K562 (cell line): ENCODE measurements at regions not wholly inside any gene's neighbourhood (a gene's known extent, or its start where the extent isn't known, plus 50 kb on each side); places are given as distances from the start of the nearest gene placed in this dataset.

ENCODE experiments used
- ATAC-seq: fragments of 200-7000 bp; cut with Tn5 transposase; 3 replicates; pipeline ENCODE4 v1.9.1; 2020; ENCODE audit warnings: moderate library complexity
- BruUV-seq: library from RNA; stranded (reverse); fragments of 400-500 nt; replicated peaks from 2 replicates; lab custom pipeline; 2021; lab: Mats Ljungman, UMichigan
- CTCF ChIA-PET: fragments of 300-600 bp; formaldehyde crosslinking; extraction: SDS; loops from one replicate; lab custom pipeline; 2021; ENCODE audit warnings: low intra/inter-chr PET ratio; lab: Yijun Ruan, JAX
- POLR2A ChIA-PET: fragments of 300-600, 350-650 bp; sonication (Branson Sonifier 250); formaldehyde crosslinking; extraction: SDS; loops from one replicate; lab custom pipeline; 2021; ENCODE audit warnings: antibody characterized with exemption, inconsistent platforms; lab: Yijun Ruan, JAX
- DNase-seq, 4 experiments: peaks; one replicate each; pipeline versions ENCODE4 v3.0.0 to v3.0.0-alpha.2; 2011 to 2018; ENCODE audit warnings: low spot score in 3 of 4, mixed read lengths in 3 of 4; ENCODE audit errors: extremely low read depth in 1 of 4
- FAIRE-seq: peaks from 2 replicates; lab custom pipeline; 2011; peaks lifted over from hg19 to GRCh38; lab: Jason Lieb, UNC
- H2AFZ ChIP-seq: 2 replicates; pipeline ENCODE4 v1.6.0; 2011; ENCODE audit warnings: low read depth, low read length, control low read depth, inconsistent platforms
- H3K27ac ChIP-seq: fragments of 200-600 bp; 3 replicates; pipeline ENCODE4 v1.8.0; 2011; ENCODE audit warnings: low read depth, mild to moderate bottlenecking, control low read depth, inconsistent platforms, low read length, moderate library complexity, mixed read lengths; ENCODE audit errors: extremely low read depth
- H3K27me3 ChIP-seq, 2 experiments: fragments of 300-600 bp in 1 of 2; 2 replicates in 1 of 2; 3 replicates in 1 of 2; pipeline versions ENCODE4 v1.6.0 to v1.8.0; 2011; ENCODE audit warnings: inconsistent platforms in 2 of 2, low read length in 2 of 2, mild to moderate bottlenecking in 1 of 2, mixed read lengths in 1 of 2, moderate library complexity in 1 of 2; ENCODE audit not compliant: control insufficient read depth in 2 of 2, insufficient read depth in 2 of 2
- H3K36me3 ChIP-seq: fragments of 300-600 bp; 3 replicates; pipeline ENCODE4 v1.8.0; 2011; ENCODE audit warnings: mild to moderate bottlenecking, low read length, inconsistent platforms; ENCODE audit not compliant: control insufficient read depth, insufficient read depth
- H3K4me1 ChIP-seq, 2 experiments: fragments of 200-600 bp in 1 of 2; replicated peaks in 1 of 2; 2 replicates in 1 of 2; 3 replicates in 1 of 2; pipeline versions ENCODE4 v1.5.1 to v1.8.0; 2011; ENCODE audit warnings: inconsistent platforms in 2 of 2, low read length in 2 of 2, mild to moderate bottlenecking in 1 of 2, mixed read lengths in 1 of 2, moderate library complexity in 1 of 2; ENCODE audit not compliant: control insufficient read depth in 2 of 2, insufficient read depth in 2 of 2
- H3K4me2 ChIP-seq: 2 replicates; pipeline ENCODE4 v1.6.1; 2011; ENCODE audit warnings: low read length, control low read depth, inconsistent platforms, mixed read lengths; ENCODE audit not compliant: insufficient read depth
- H3K4me3 ChIP-seq: fragments of 200-600 bp; sonication (generic), shearing (Covaris generic); 2 replicates; pipeline ENCODE4 v1.5.1; 2016; ENCODE audit warnings: control low read depth, inconsistent platforms
- H3K79me2 ChIP-seq: fragments of 200-600 bp; 3 replicates; pipeline ENCODE4 v1.8.0; 2011; ENCODE audit warnings: low read length, inconsistent platforms; ENCODE audit not compliant: control insufficient read depth, insufficient read depth
- H3K9ac ChIP-seq, 2 experiments: 2 replicates each; pipeline versions ENCODE4 v1.6.0 to v1.6.1; 2011; ENCODE audit warnings: low read depth in 2 of 2, low read length in 2 of 2, control low read depth in 1 of 2, inconsistent platforms in 1 of 2, mild to moderate bottlenecking in 1 of 2, mixed read lengths in 1 of 2; ENCODE audit not compliant: insufficient read depth in 1 of 2
- H3K9me1 ChIP-seq: one replicate; pipeline ENCODE4 v1.6.0; 2011; ENCODE audit warnings: inconsistent platforms, mild to moderate bottlenecking, low read length, moderate library complexity; ENCODE audit not compliant: control insufficient read depth, insufficient read depth
- H3K9me3 ChIP-seq: replicated peaks from 2 replicates; pipeline ENCODE4 v1.5.1; 2011; ENCODE audit warnings: low read depth, low read length, inconsistent platforms; ENCODE audit not compliant: control insufficient read depth, insufficient read depth
- H4K20me1 ChIP-seq: replicated peaks from 2 replicates; pipeline ENCODE4 v1.6.1; 2011; ENCODE audit warnings: low read length, inconsistent platforms, mixed read lengths; ENCODE audit not compliant: control insufficient read depth, insufficient read depth
- CHD4 ChIP-seq: fragments of 200-600 bp; sonication (generic); IDR thresholded peaks from 3 replicates; pipeline ENCODE4 v1.6.1; 2012; ENCODE audit warnings: low read depth, mild to moderate bottlenecking, mixed read lengths, low read length, inconsistent platforms; ENCODE audit not compliant: insufficient read depth, insufficient replicate concordance, poor library complexity, severe bottlenecking
- MCM3 ChIP-seq: fragments of 450-650 bp; IDR thresholded peaks from 2 replicates; pipeline ENCODE4 v1.6.1; 2016
- RERE ChIP-seq: sonication (generic); formaldehyde crosslinking; IDR thresholded peaks from 2 replicates; pipeline ENCODE4 v1.8.0; 2023; ENCODE audit warnings: missing genetic modification reagents, mild to moderate bottlenecking, borderline replicate concordance
- SFPQ ChIP-seq: fragments of 200-400 bp; formaldehyde crosslinking; IDR thresholded peaks from 2 replicates; pipeline ENCODE4 v1.6.1; 2017; ENCODE audit warnings: mild to moderate bottlenecking, low read depth, low read length, moderate library complexity
- TBL1XR1 ChIP-seq, 2 experiments: IDR thresholded peaks; 2 replicates each; pipeline ENCODE4 v1.6.1; 2012; ENCODE audit warnings: improper control_type of control experiment in 2 of 2, low read length in 2 of 2, mild to moderate bottlenecking in 1 of 2
- ZC3H11A ChIP-seq: IDR thresholded peaks from 2 replicates; pipeline ENCODE4 v1.6.1; 2012; ENCODE audit warnings: low read depth, low read length, improper control_type of control experiment
- WGBS: fragments of 100-300 bp; shearing (Covaris generic); methylation state at CpG from one replicate; pipeline ENCODE4 v1.1.6; 2016; ENCODE audit warnings: low coverage, mixed read lengths; ENCODE audit not compliant: insufficient coverage; ENCODE audit errors: missing lambda C conversion rate; 5-methylcytosine and 5-hydroxymethylcytosine counted together
- in situ Hi-C: fragments of 300-500 bp; cut with MboI; formaldehyde crosslinking; loops from 4 replicates; pipeline ENCODE4 v1.15.0; 2018; ENCODE audit warnings: inconsistent platforms, mixed read lengths
- intact Hi-C: fragments of 100-400 bp; cut with micrococcal nuclease; formaldehyde crosslinking; loops from 2 replicates; pipeline ENCODE4 v1.14.2; 2022

- H3K79me2 ChIP-seq = no peaks in the 10 kb centered on the region
- TF ChIP-seq CHD4 (no peak), ZC3H11A (no peak), SFPQ (no peak), MCM3 (no peak), RERE (CRISPR knock-in tag) (no peak), TBL1XR1 (IDR thresholded peaks at IDR 0.05; ENCODE audit: low read length in 2 of 2) (no peak)
- TF ChIP-seq, all 486 proteins: peak for 0
- H3K27ac ChIP-seq = no peak overlapping the region
- no peaks in the 10 kb centered on the region for H3K4me1 ChIP-seq
- H3K9me1 ChIP-seq = no peaks in the 10 kb centered on the region
- H3K9ac ChIP-seq = no peak overlapping the region
- no peak overlapping the region for H2AFZ ChIP-seq
- no peaks in the 10 kb centered on the region for H4K20me1 ChIP-seq
- H3K9me3 ChIP-seq = no peaks in the 10 kb centered on the region
- no peak for ATAC-seq
- in situ Hi-C loops = no loop called here
- POLR2A ChIA-PET = no interaction called here
- no peaks in the 10 kb centered on the region for H3K27me3 ChIP-seq
- 0% methylated on average over 2 of the region's 2 CpGs for WGBS
- FAIRE-seq = no peak
- no peak overlapping the region for H3K4me3 ChIP-seq
- H3K4me2 ChIP-seq = no peak overlapping the region
- H3K36me3 ChIP-seq = no peaks in the 10 kb centered on the region
- intact Hi-C loops = no loop called here
- CTCF ChIA-PET = no interaction called here
- no TSS peak for BruUV-seq
- no peak for DNase-seq
Measured at GRCh38 chr11:103671143-103671651, 365.2 kb upstream of the DDI1 start.
